HCT116 (cell line): ENCODE measurements at regions not wholly inside any gene's neighbourhood (a gene's known extent, or its start where the extent isn't known, plus 50 kb on each side); places are given as distances from the start of the nearest gene placed in this dataset.

Experiments used
- CEBPB ChIP-seq: IDR thresholded peaks from 2 replicates; pipeline ENCODE4 v1.6.1; 2012; ENCODE audit warnings: low read depth
- EZH2phosphoT487 ChIP-seq: fragments of 200-600 bp; IDR thresholded peaks from 2 replicates; pipeline ENCODE4 v1.6.1; 2018; ENCODE audit warnings: antibody characterized with exemption, borderline replicate concordance
- JUND ChIP-seq: IDR thresholded peaks from 2 replicates; pipeline ENCODE4 v1.6.1; 2012
- POLR2A ChIP-seq: IDR thresholded peaks from 2 replicates; pipeline ENCODE4 v1.7.0; 2011; ENCODE audit warnings: borderline replicate concordance; ENCODE audit not compliant: insufficient read depth, insufficient read length; ENCODE audit errors: extremely low read depth
- POLR2AphosphoS5 ChIP-seq: IDR thresholded peaks from 2 replicates; pipeline ENCODE4 v1.6.1; 2011; ENCODE audit warnings: mild to moderate bottlenecking, low read depth, low read length, moderate library complexity
- SIN3A ChIP-seq: IDR thresholded peaks from 2 replicates; pipeline ENCODE4 v1.6.1; 2012; ENCODE audit warnings: low read depth
- SP1 ChIP-seq: IDR thresholded peaks from 2 replicates; pipeline ENCODE4 v1.6.1; 2012; ENCODE audit warnings: low read depth
- TCF7L2 ChIP-seq: IDR thresholded peaks from 2 replicates; pipeline ENCODE4 v1.7.0; 2011; ENCODE audit warnings: borderline replicate concordance, inconsistent platforms; ENCODE audit not compliant: insufficient read depth, insufficient read length; ENCODE audit errors: extremely low read depth
- TF ChIP-seq, protein P1 (sequence below), 3 experiments: fragments of 200-600 bp in 1 of 3; sonication (generic) in 1 of 3; IDR thresholded peaks in 2 of 3; conservative IDR thresholded peaks in 1 of 3; 2 replicates each; pipeline ENCODE4 v1.5.1; 2012 to 2017; ENCODE audit warnings: low read depth in 2 of 3, low read length in 2 of 3, antibody characterized with exemption in 1 of 3, borderline replicate concordance in 1 of 3, control low read depth in 1 of 3, mild to moderate bottlenecking in 1 of 3, mixed read lengths in 1 of 3, mixed run types in 1 of 3, moderate library complexity in 1 of 3; ENCODE audit not compliant: insufficient read depth in 1 of 3
- TF ChIP-seq, protein P2 (sequence below): IDR thresholded peaks from 2 replicates; pipeline ENCODE4 v1.6.1; 2012; ENCODE audit warnings: low read depth
- TF ChIP-seq, protein P3 (sequence below): IDR thresholded peaks from 2 replicates; pipeline ENCODE4 v1.6.1; 2012

DNA sequence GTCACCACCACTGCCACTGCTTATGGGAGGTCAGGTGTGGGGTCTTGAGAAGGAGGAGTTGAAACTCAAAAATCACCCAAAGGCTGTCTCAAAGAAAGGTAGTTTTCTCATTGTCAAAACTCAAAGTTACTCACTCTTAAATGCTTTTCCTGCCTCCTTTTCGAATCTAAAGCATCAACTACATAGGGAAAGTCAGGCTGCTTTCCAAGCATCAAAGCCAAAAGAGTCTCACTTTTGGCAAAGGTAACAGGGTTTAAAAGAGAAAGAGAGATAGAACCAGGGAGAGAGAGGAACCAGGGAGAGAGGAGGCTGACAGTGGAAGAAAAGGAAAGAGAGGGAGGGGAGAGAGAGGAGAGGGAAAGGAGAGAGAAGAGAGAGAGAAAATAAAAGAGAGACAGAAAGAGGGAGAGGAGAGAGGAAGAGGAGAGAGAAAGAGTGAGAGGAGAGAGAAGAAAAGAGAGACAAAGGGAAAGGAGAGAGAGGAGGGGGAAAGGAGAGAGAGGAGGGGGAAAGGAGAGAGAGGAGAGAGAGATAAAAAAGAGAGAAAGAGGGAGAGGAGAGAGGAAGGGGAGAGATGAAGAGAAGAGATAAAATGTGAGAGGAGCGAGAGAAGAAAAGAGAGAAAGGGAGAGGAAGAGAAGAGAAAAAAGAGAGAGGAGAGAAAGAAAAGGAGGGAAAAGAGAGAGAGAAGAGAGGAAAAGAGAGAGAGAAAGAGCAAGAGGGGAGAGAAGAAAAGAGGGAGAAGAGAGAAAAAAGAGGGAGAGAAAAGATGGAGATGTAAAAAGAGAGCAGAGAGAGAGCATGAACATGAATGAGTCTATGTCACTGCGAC is 262.0 kb upstream of the TSHZ3 start:
- TF ChIP-seq, protein P1, sequence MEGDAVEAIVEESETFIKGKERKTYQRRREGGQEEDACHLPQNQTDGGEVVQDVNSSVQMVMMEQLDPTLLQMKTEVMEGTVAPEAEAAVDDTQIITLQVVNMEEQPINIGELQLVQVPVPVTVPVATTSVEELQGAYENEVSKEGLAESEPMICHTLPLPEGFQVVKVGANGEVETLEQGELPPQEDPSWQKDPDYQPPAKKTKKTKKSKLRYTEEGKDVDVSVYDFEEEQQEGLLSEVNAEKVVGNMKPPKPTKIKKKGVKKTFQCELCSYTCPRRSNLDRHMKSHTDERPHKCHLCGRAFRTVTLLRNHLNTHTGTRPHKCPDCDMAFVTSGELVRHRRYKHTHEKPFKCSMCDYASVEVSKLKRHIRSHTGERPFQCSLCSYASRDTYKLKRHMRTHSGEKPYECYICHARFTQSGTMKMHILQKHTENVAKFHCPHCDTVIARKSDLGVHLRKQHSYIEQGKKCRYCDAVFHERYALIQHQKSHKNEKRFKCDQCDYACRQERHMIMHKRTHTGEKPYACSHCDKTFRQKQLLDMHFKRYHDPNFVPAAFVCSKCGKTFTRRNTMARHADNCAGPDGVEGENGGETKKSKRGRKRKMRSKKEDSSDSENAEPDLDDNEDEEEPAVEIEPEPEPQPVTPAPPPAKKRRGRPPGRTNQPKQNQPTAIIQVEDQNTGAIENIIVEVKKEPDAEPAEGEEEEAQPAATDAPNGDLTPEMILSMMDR (IDR thresholded peaks at IDR 0.05 in 2 of 3, conservative IDR thresholded peaks at IDR 0.05 in 1 of 3; ENCODE audit: borderline replicate concordance in 1 of 3, insufficient read depth in 1 of 3, low read depth in 2 of 3, low read length in 2 of 3): no peak
- no peak for TF ChIP-seq SP1
- TF ChIP-seq, protein P2, sequence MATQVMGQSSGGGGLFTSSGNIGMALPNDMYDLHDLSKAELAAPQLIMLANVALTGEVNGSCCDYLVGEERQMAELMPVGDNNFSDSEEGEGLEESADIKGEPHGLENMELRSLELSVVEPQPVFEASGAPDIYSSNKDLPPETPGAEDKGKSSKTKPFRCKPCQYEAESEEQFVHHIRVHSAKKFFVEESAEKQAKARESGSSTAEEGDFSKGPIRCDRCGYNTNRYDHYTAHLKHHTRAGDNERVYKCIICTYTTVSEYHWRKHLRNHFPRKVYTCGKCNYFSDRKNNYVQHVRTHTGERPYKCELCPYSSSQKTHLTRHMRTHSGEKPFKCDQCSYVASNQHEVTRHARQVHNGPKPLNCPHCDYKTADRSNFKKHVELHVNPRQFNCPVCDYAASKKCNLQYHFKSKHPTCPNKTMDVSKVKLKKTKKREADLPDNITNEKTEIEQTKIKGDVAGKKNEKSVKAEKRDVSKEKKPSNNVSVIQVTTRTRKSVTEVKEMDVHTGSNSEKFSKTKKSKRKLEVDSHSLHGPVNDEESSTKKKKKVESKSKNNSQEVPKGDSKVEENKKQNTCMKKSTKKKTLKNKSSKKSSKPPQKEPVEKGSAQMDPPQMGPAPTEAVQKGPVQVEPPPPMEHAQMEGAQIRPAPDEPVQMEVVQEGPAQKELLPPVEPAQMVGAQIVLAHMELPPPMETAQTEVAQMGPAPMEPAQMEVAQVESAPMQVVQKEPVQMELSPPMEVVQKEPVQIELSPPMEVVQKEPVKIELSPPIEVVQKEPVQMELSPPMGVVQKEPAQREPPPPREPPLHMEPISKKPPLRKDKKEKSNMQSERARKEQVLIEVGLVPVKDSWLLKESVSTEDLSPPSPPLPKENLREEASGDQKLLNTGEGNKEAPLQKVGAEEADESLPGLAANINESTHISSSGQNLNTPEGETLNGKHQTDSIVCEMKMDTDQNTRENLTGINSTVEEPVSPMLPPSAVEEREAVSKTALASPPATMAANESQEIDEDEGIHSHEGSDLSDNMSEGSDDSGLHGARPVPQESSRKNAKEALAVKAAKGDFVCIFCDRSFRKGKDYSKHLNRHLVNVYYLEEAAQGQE: no peak
- TF ChIP-seq CEBPB: no peak
- no peak for TF ChIP-seq SIN3A
- TF ChIP-seq POLR2A: no peak
- no peak for TF ChIP-seq POLR2AphosphoS5
- TF ChIP-seq EZH2phosphoT487: no peak
- TF ChIP-seq TCF7L2: no peak
- TF ChIP-seq, protein P3, sequence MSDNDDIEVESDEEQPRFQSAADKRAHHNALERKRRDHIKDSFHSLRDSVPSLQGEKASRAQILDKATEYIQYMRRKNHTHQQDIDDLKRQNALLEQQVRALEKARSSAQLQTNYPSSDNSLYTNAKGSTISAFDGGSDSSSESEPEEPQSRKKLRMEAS: no peak
- no peak for TF ChIP-seq JUND
